Transverse colon (tissue), 4 donors: ENCODE measurements at regions not wholly inside any gene's neighbourhood (a gene's known extent, or its start where the extent isn't known, plus 50 kb on each side); places are given as distances from the start of the nearest gene placed in this dataset.

Experiments used
- DNase-seq: peaks from one replicate; pipeline ENCODE4 v3.0.0-alpha.2; 2019
- H3K27ac ChIP-seq, 4 donors: fragments of 200-600 bp; sonication (generic); 2 replicates each; pipeline ENCODE4 v1.5.1; 2016 to 2018; ENCODE audit warnings: inconsistent platforms in 4 of 4
- H3K27me3 ChIP-seq: fragments of 200-600 bp; sonication (generic); 2 replicates; pipeline ENCODE4 v1.5.1; 2017; ENCODE audit warnings: inconsistent platforms
- H3K36me3 ChIP-seq, 4 donors: fragments of 200-600 bp; sonication (generic); 2 replicates each; pipeline ENCODE4 v1.5.1; 2017 to 2019; ENCODE audit warnings: inconsistent platforms in 4 of 4
- H3K4me1 ChIP-seq, 4 donors: fragments of 200-600 bp; sonication (generic); 2 replicates each; pipeline ENCODE4 v1.5.1; 2017 to 2020; ENCODE audit warnings: inconsistent platforms in 4 of 4
- H3K4me3 ChIP-seq, 4 donors: fragments of 200-600 bp; sonication (generic); 1 replicate in 1 of 4; 2 replicates in 3 of 4; pipeline versions ENCODE4 v1.5.1 to v1.6.1; 2017 to 2019; ENCODE audit warnings: inconsistent platforms in 4 of 4
- H3K9me3 ChIP-seq, 2 donors: fragments of 200-600 bp; sonication (generic); 2 replicates each; pipeline ENCODE4 v1.5.1; 2017 to 2019; ENCODE audit warnings: inconsistent platforms in 2 of 2
- CTCF ChIP-seq, 5 experiments: fragments of 200-600 bp in 3 of 5; fragments of 450-650 bp in 2 of 5; sonication (generic) in 3 of 5; IDR thresholded peaks; 1 replicate in 2 of 5; 2 replicates in 3 of 5; pipeline ENCODE4 v1.5.1; 2016 to 2017; ENCODE audit warnings: antibody characterized with exemption in 5 of 5, inconsistent platforms in 3 of 5, mild to moderate bottlenecking in 2 of 5, moderate library complexity in 1 of 5
- EP300 ChIP-seq: sonication (generic); formaldehyde crosslinking; IDR thresholded peaks from one replicate; pipeline ENCODE4 v1.6.1; 2017; ENCODE audit warnings: antibody characterized with exemption, low read depth
- POLR2A ChIP-seq: fragments of 450-650 bp; IDR thresholded peaks from one replicate; pipeline ENCODE4 v1.6.1; 2016; ENCODE audit warnings: antibody characterized with exemption, mild to moderate bottlenecking, moderate library complexity
- POLR2AphosphoS5 ChIP-seq, 3 donors: sonication (generic); formaldehyde crosslinking; IDR thresholded peaks; one replicate each; pipeline ENCODE4 v1.6.1; 2016; ENCODE audit warnings: antibody characterized with exemption in 3 of 3
- WGBS, 2 donors: methylation state at CpG; one replicate each; pipeline ENCODE4 v1.1.5; 2018; ENCODE audit warnings: low coverage in 1 of 2; 5-methylcytosine and 5-hydroxymethylcytosine counted together
- in situ Hi-C, 4 donors: fragments of 200-750 bp; cut with MboI; loops; one replicate each; pipeline versions ENCODE4 v1.15.0 to v1.15.1; 2017; ENCODE audit warnings: low sequenced_read_pairs in 3 of 4, low pct_ligation_motif_present in 1 of 4, low pct_unique_long_range_greater_than_20kb in 1 of 4
- intact Hi-C: fragments of 100-400 bp; cut with DNase I; formaldehyde crosslinking; loops from one replicate; pipeline ENCODE4 v1.15.1; 2023; ENCODE audit warnings: low total_unique reads

- in situ Hi-C loops (no loop called here), intact Hi-C loops (no loop called here)
- H3K9me3 ChIP-seq, result no peaks in the 10 kb centered on the region
- H3K4me1 ChIP-seq, result no peaks in the 10 kb centered on the region
- H3K27ac ChIP-seq, result no peak overlapping the region
- H3K27me3 ChIP-seq, result no peaks in the 10 kb centered on the region
- H3K36me3 ChIP-seq, result no peaks in the 10 kb centered on the region
- DNase-seq, result no peak
- no peak for TF ChIP-seq POLR2AphosphoS5 (IDR thresholded peaks at IDR 0.05)
- TF ChIP-seq EP300, result no peak
- TF ChIP-seq CTCF (IDR thresholded peaks at IDR 0.05), result no peak
- TF ChIP-seq POLR2A, result no peak
- H3K4me3 ChIP-seq, result no peak overlapping the region
Observed at GRCh38 chr4:180792541-180792940, 1450.7 kb upstream of the TENM3 start.

- no peak for DNase-seq
- TF ChIP-seq CTCF (IDR thresholded peaks at IDR 0.05) (no peak), EP300 (no peak), POLR2A (no peak), POLR2AphosphoS5 (IDR thresholded peaks at IDR 0.05) (no peak)
- Histone ChIP-seq H3K4me1 (no peaks in the 10 kb centered on the region), H3K27me3 (no peaks in the 10 kb centered on the region), H3K9me3 (no peaks in the 10 kb centered on the region), H3K27ac (no peak overlapping the region), H3K4me3 (no peak overlapping the region), H3K36me3 (no peaks in the 10 kb centered on the region)
- in situ Hi-C loops, result no loop called here
- 83 to 100% methylated on average over 1 to 2 of the region's 2 CpGs for WGBS, 2 donors
- intact Hi-C loops, result no loop called here
Observed at GRCh38 chr4:180794333-180794732, 1448.9 kb upstream of the TENM3 start.

GRCh38 chr4:180798036-180798577 is 1445.1 kb upstream of the TENM3 start:
- intact Hi-C loops (no loop called here), in situ Hi-C loops (no loop called here)
- TF ChIP-seq POLR2A, result no peak
- no peak for TF ChIP-seq POLR2AphosphoS5 (IDR thresholded peaks at IDR 0.05)
- TF ChIP-seq CTCF (IDR thresholded peaks at IDR 0.05), result no peak
- TF ChIP-seq EP300, result no peak
- Histone ChIP-seq H3K4me3 (no peak overlapping the region), H3K9me3 (no peaks in the 10 kb centered on the region), H3K4me1 (no peaks in the 10 kb centered on the region), H3K27ac (no peak overlapping the region), H3K36me3 (no peaks in the 10 kb centered on the region), H3K27me3 (no peaks in the 10 kb centered on the region)
- 39 to 63% methylated on average over 2 to 4 of the region's 4 CpGs for WGBS, 2 donors
- DNase-seq, result no peak

- Histone ChIP-seq H3K4me3 (no peak overlapping the region), H3K4me1 (no peaks in the 10 kb centered on the region), H3K27ac (no peak overlapping the region), H3K27me3 (no peaks in the 10 kb centered on the region), H3K9me3 (no peaks in the 10 kb centered on the region), H3K36me3 (no peaks in the 10 kb centered on the region)
- intact Hi-C loops (no loop called here), in situ Hi-C loops (no loop called here)
- 66 to 71% methylated on average over 4 to 5 of the region's 5 CpGs for WGBS, 2 donors
- no peak for DNase-seq
- no peak for TF ChIP-seq EP300
- no peak for TF ChIP-seq CTCF (IDR thresholded peaks at IDR 0.05)
- no peak for TF ChIP-seq POLR2AphosphoS5 (IDR thresholded peaks at IDR 0.05)
- no peak for TF ChIP-seq POLR2A
Observed at GRCh38 chr4:180799798-180800197, 1443.4 kb upstream of the TENM3 start.
